ENCODE measurements at regions not wholly inside any gene's neighbourhood (a gene's known extent, or its start where the extent isn't known, plus 50 kb on each side); places are given as distances from the start of the nearest gene placed in this dataset.

DNA sequence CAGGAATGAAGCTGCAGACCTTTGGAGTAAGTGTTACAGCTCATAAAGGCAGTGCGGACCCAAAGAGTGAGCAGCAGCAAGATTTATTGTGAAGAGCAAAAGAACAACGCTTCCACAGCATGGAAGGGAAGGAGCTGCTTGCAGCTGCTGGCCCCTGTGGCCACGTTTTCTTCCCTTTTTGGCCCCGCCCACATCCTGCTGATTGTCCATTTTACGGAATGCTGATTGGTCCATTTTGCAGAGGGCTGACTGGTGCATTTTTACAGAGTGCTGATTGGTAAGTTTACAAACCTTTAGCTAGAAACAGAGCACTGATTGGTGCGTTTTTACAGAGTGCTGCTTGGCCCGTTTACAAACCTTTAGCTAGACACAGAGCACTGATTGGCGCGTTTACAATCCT is 841.5 kb downstream of the CDH11 start:
- no peak for TF ChIP-seq CTCF (IDR thresholded peaks at IDR 0.05)
- no peak for TF ChIP-seq TCF7L2 (IDR thresholded peaks at IDR 0.05; ENCODE audit: low read depth, low read length)
- TF ChIP-seq SIN3A (IDR thresholded peaks at IDR 0.05; ENCODE audit: borderline replicate concordance, insufficient read depth, low read depth, low read length), result no peak
- TF ChIP-seq, protein P1, sequence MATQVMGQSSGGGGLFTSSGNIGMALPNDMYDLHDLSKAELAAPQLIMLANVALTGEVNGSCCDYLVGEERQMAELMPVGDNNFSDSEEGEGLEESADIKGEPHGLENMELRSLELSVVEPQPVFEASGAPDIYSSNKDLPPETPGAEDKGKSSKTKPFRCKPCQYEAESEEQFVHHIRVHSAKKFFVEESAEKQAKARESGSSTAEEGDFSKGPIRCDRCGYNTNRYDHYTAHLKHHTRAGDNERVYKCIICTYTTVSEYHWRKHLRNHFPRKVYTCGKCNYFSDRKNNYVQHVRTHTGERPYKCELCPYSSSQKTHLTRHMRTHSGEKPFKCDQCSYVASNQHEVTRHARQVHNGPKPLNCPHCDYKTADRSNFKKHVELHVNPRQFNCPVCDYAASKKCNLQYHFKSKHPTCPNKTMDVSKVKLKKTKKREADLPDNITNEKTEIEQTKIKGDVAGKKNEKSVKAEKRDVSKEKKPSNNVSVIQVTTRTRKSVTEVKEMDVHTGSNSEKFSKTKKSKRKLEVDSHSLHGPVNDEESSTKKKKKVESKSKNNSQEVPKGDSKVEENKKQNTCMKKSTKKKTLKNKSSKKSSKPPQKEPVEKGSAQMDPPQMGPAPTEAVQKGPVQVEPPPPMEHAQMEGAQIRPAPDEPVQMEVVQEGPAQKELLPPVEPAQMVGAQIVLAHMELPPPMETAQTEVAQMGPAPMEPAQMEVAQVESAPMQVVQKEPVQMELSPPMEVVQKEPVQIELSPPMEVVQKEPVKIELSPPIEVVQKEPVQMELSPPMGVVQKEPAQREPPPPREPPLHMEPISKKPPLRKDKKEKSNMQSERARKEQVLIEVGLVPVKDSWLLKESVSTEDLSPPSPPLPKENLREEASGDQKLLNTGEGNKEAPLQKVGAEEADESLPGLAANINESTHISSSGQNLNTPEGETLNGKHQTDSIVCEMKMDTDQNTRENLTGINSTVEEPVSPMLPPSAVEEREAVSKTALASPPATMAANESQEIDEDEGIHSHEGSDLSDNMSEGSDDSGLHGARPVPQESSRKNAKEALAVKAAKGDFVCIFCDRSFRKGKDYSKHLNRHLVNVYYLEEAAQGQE (IDR thresholded peaks at IDR 0.05; ENCODE audit: insufficient read depth in 1 of 2, low read depth in 2 of 2, low read length in 1 of 2), result no peak
- no peak for TF ChIP-seq POLR2AphosphoS5 (IDR thresholded peaks at IDR 0.05; ENCODE audit: low read depth, low read length)
